CD14-positive monocyte (primary cell): ENCODE measurements at regions not wholly inside any gene's neighbourhood (a gene's known extent, or its start where the extent isn't known, plus 50 kb on each side); places are given as distances from the start of the nearest gene placed in this dataset.

Experiments
- DNase-seq, 3 donors: peaks; one replicate each; pipeline ENCODE4 v3.0.0-alpha.2; 2011 to 2022
- H2AFZ ChIP-seq: 2 replicates; pipeline ENCODE4 v1.6.0; 2012; ENCODE audit warnings: mild to moderate bottlenecking, low read depth, low read length, inconsistent platforms; ENCODE audit not compliant: insufficient read depth, poor library complexity, severe bottlenecking
- H3K27ac ChIP-seq, 2 donors: 1 replicate in 1 of 2; 2 replicates in 1 of 2; pipeline ENCODE4 v1.5.1; 2012 to 2013; ENCODE audit warnings: low read length in 2 of 2, control low read depth in 1 of 2, inconsistent platforms in 1 of 2, low read depth in 1 of 2, mild to moderate bottlenecking in 1 of 2
- H3K27me3 ChIP-seq, 2 donors: one replicate each; pipeline versions ENCODE4 v1.6.0 to v1.6.1; 2011 to 2013; ENCODE audit warnings: low read length in 2 of 2; ENCODE audit not compliant: control insufficient read depth in 2 of 2, insufficient read depth in 2 of 2
- H3K36me3 ChIP-seq, 2 donors: replicated peaks in 1 of 2; 1 replicate in 1 of 2; 2 replicates in 1 of 2; pipeline versions ENCODE4 v1.5.1 to v1.6.1; 2012 to 2013; ENCODE audit warnings: low read length in 2 of 2, control low read depth in 1 of 2, inconsistent platforms in 1 of 2, mild to moderate bottlenecking in 1 of 2; ENCODE audit not compliant: insufficient read depth in 2 of 2, control insufficient read depth in 1 of 2
- H3K4me1 ChIP-seq, 2 donors: 1 replicate in 1 of 2; 2 replicates in 1 of 2; pipeline versions ENCODE4 v1.5.1 to v1.6.1; 2012 to 2013; ENCODE audit warnings: low read length in 2 of 2, control low read depth in 1 of 2, inconsistent platforms in 1 of 2, mild to moderate bottlenecking in 1 of 2, moderate library complexity in 1 of 2; ENCODE audit not compliant: insufficient read depth in 2 of 2, control insufficient read depth in 1 of 2
- H3K4me2 ChIP-seq: replicated peaks from 2 replicates; pipeline ENCODE3; 2012; ENCODE audit warnings: low read length, moderate library complexity, mild to moderate bottlenecking; ENCODE audit not compliant: poor library complexity, severe bottlenecking; ENCODE audit errors: extremely low read depth
- H3K4me3 ChIP-seq, 3 experiments: fragments of 200-600 bp in 1 of 3; sonication (generic) in 1 of 3; replicated peaks in 1 of 3; 1 replicate in 2 of 3; 2 replicates in 1 of 3; pipeline ENCODE4 v1.5.1; 2011 to 2013; ENCODE audit warnings: low read length in 3 of 3, mild to moderate bottlenecking in 3 of 3, control low read depth in 2 of 3, low read depth in 2 of 3, inconsistent platforms in 1 of 3, moderate library complexity in 1 of 3
- H3K79me2 ChIP-seq: 2 replicates; pipeline ENCODE4 v1.6.0; 2012; ENCODE audit warnings: mild to moderate bottlenecking, control low read depth, inconsistent platforms, low read length, moderate library complexity; ENCODE audit not compliant: insufficient read depth
- H3K9ac ChIP-seq: 2 replicates; pipeline ENCODE4 v1.6.0; 2017; ENCODE audit warnings: low read length, mild to moderate bottlenecking; ENCODE audit not compliant: insufficient read depth, poor library complexity, severe bottlenecking
- H3K9me3 ChIP-seq, 2 donors: replicated peaks in 1 of 2; 1 replicate in 1 of 2; 2 replicates in 1 of 2; pipeline versions ENCODE4 v1.5.1 to v1.6.1; 2012 to 2013; ENCODE audit warnings: low read length in 2 of 2, control low read depth in 1 of 2; ENCODE audit not compliant: control insufficient read depth in 1 of 2, insufficient read depth in 1 of 2
- H4K20me1 ChIP-seq: 2 replicates; pipeline ENCODE4 v1.6.0; 2012; ENCODE audit warnings: mild to moderate bottlenecking, low read length, control low read depth, moderate library complexity; ENCODE audit not compliant: insufficient read depth
- H3K27ac Mint-ChIP-seq, 7 donors: one replicate each; pipeline ENCODE4 v1.8.0; 2020; ENCODE audit warnings: mild to moderate bottlenecking in 7 of 7, mixed read lengths in 7 of 7, moderate library complexity in 6 of 7, inconsistent platforms in 2 of 7
- H3K27me3 Mint-ChIP-seq, 3 donors: one replicate each; pipeline ENCODE4 v1.8.0; 2021 to 2022; ENCODE audit warnings: low read depth in 3 of 3, mild to moderate bottlenecking in 3 of 3, mixed read lengths in 3 of 3, moderate library complexity in 3 of 3, inconsistent platforms in 1 of 3
- H3K36me3 Mint-ChIP-seq, 2 donors: one replicate each; pipeline ENCODE4 v1.8.0; 2020; ENCODE audit warnings: mixed read lengths in 2 of 2, inconsistent platforms in 1 of 2, mild to moderate bottlenecking in 1 of 2
- H3K4me1 Mint-ChIP-seq: one replicate; pipeline ENCODE4 v1.8.0; 2020; ENCODE audit warnings: mild to moderate bottlenecking, mixed read lengths
- H3K4me3 Mint-ChIP-seq, 2 donors: one replicate each; pipeline ENCODE4 v1.8.0; 2020; ENCODE audit warnings: mild to moderate bottlenecking in 2 of 2, mixed read lengths in 2 of 2, moderate library complexity in 1 of 2
- H3K9me3 Mint-ChIP-seq, 7 donors: one replicate each; pipeline ENCODE4 v1.8.0; 2020 to 2022; ENCODE audit warnings: mixed read lengths in 7 of 7, mild to moderate bottlenecking in 6 of 7, moderate library complexity in 6 of 7, inconsistent platforms in 2 of 7
- CTCF ChIP-seq: fragments of 200-600 bp; IDR thresholded peaks from one replicate; pipeline ENCODE4 v1.8.0; 2022; ENCODE audit warnings: antibody characterized with exemption, mild to moderate bottlenecking
- WGBS: methylation state at CpG from one replicate; pipeline ENCODE4 v1.1.5; 2013; ENCODE audit warnings: missing lambda C conversion rate; ENCODE audit not compliant: insufficient coverage; 5-methylcytosine and 5-hydroxymethylcytosine counted together
- intact Hi-C, 2 donors: fragments of 100-400 bp; cut with micrococcal nuclease; formaldehyde crosslinking; loops; one replicate each; pipeline versions ENCODE4 v1.15.0 to v1.15.1; 2023

DNA sequence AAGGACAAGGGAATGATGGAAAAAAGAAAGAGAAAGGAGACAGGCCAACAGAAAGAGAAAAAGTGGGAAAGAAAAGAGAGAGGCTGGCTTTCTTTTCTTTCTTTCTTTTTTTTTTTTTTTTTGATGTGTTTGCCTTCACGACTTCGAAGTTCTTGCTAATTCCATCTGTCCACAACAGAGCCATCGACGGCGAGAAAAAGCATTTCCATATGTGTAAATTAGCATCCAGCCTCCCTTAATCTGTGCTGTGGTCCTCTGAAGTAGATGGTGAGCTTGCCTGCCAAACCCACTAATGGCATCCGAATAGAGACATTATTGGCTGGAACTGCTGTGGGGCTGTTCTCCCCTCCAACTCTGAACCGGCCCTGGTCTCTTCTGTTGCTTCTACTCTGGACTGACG is 997.4 kb downstream of the BCL11B start:
- H3K36me3 Mint-ChIP-seq, result no peaks in the 10 kb centered on the region
- no peaks in the 10 kb centered on the region for H3K27me3 ChIP-seq
- DNase-seq, result no peak
- H3K4me1 Mint-ChIP-seq, result no peaks in the 10 kb centered on the region
- H3K36me3 ChIP-seq, result no peaks in the 10 kb centered on the region
- no peak overlapping the region for H2AFZ ChIP-seq
- no peak for TF ChIP-seq CTCF
- no peak overlapping the region for H3K4me2 ChIP-seq
- WGBS, result 80% methylated on average over 1 of the region's 8 CpGs
- no peaks in the 10 kb centered on the region for H4K20me1 ChIP-seq
- H3K27me3 Mint-ChIP-seq, result peaks cover 0 to 2% (median 0%) of the 10 kb centered on the region in 3 donors
- H3K9me3 Mint-ChIP-seq, result peaks cover 3 to 13% (median 7%) of the 10 kb centered on the region in 7 donors
- H3K9ac ChIP-seq, result no peak overlapping the region
- H3K79me2 ChIP-seq, result no peaks in the 10 kb centered on the region
- no peaks in the 10 kb centered on the region for H3K4me1 ChIP-seq
- intact Hi-C loops, result no loop called here
- H3K9me3 ChIP-seq, result peaks cover 0 to 3% of the 10 kb centered on the region in 2 donors
- H3K4me3 ChIP-seq, result no peak overlapping the region
- H3K27ac Mint-ChIP-seq, result no peak overlapping the region
- no peak overlapping the region for H3K27ac ChIP-seq
- no peak overlapping the region for H3K4me3 Mint-ChIP-seq

DNA sequence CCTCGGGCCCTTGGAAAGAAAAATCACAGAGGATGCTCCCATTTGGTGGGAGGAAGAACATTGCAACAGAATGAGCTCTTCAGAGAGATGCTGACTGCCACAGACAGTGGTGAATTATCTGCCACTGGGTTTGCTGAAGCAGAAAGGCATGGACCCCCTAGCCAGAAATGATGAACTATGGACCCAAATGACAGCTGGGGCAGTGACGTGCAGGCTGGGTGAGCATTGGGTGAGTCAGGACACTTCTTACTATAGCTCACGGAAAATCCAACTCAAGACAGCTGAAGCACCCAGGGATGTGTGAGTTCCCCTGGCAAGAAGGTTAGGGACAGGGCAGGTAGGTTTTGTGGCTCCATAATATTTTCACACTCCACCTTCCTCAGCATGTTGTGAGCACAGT is 993.2 kb downstream of the BCL11B start:
- no peak for DNase-seq
- no peaks in the 10 kb centered on the region for H3K36me3 Mint-ChIP-seq
- H3K4me2 ChIP-seq, result no peak overlapping the region
- WGBS, result 77% methylated on average over 1 of the region's 3 CpGs
- no peak overlapping the region for H3K4me3 Mint-ChIP-seq
- no peak overlapping the region for H3K27ac ChIP-seq
- no peak overlapping the region for H3K4me3 ChIP-seq
- H3K79me2 ChIP-seq, result no peaks in the 10 kb centered on the region
- H3K9ac ChIP-seq, result no peak overlapping the region
- H4K20me1 ChIP-seq, result no peaks in the 10 kb centered on the region
- H3K9me3 Mint-ChIP-seq, result peaks cover 5 to 17% (median 11%) of the 10 kb centered on the region in 7 donors
- no peaks in the 10 kb centered on the region for H3K4me1 ChIP-seq
- no peak overlapping the region for H2AFZ ChIP-seq
- H3K27ac Mint-ChIP-seq, result no peak overlapping the region
- no peak for TF ChIP-seq CTCF
- H3K27me3 ChIP-seq, result no peaks in the 10 kb centered on the region
- H3K36me3 ChIP-seq, result no peaks in the 10 kb centered on the region
- intact Hi-C loops, result no loop called here
- peaks cover 0 to 2% (median 0%) of the 10 kb centered on the region in 3 donors for H3K27me3 Mint-ChIP-seq
- peaks cover 0 to 6% of the 10 kb centered on the region in 2 donors for H3K9me3 ChIP-seq
- H3K4me1 Mint-ChIP-seq, result no peaks in the 10 kb centered on the region
